LNCaP clone FGC (cell line): ENCODE measurements at regions not wholly inside any gene's neighbourhood (a gene's known extent, or its start where the extent isn't known, plus 50 kb on each side); places are given as distances from the start of the nearest gene placed in this dataset.

ENCODE experiments used
- DNase-seq: peaks from one replicate; pipeline ENCODE4 v3.0.0-alpha.2; 2011; ENCODE audit warnings: low read depth
- H3K4me3 ChIP-seq: 2 replicates; pipeline ENCODE4 v1.5.1; 2011; ENCODE audit warnings: mild to moderate bottlenecking, low read depth, low read length, control low read depth
- CTCF ChIP-seq: IDR thresholded peaks from 2 replicates; pipeline ENCODE4 v1.5.1; 2012; ENCODE audit warnings: mild to moderate bottlenecking; ENCODE audit not compliant: control insufficient read depth, insufficient read depth; ENCODE audit errors: extremely low read depth

GRCh38 chr3:28916713-28917499 is 364.0 kb upstream of the RBMS3 start:
- H3K4me3 ChIP-seq: no peak overlapping the region
- DNase-seq: no peak
- TF ChIP-seq CTCF: peak; percentile 30

- no peak for TF ChIP-seq CTCF
- no peak overlapping the region for H3K4me3 ChIP-seq
- no peak for DNase-seq
Observed at GRCh38 chr3:28917895-28918475, 362.9 kb upstream of the RBMS3 start.

GRCh38 chr3:28922376-28922775 is 358.5 kb upstream of the RBMS3 start:
- no peak overlapping the region for H3K4me3 ChIP-seq
- TF ChIP-seq CTCF: no peak
- no peak for DNase-seq

- DNase-seq: no peak
- TF ChIP-seq CTCF: no peak
- no peak overlapping the region for H3K4me3 ChIP-seq
Observed at GRCh38 chr3:28923994-28924393, 356.9 kb upstream of the RBMS3 start.

GRCh38 chr3:28924744-28925360 is 356.0 kb upstream of the RBMS3 start:
- H3K4me3 ChIP-seq: no peak overlapping the region
- no peak for DNase-seq

GRCh38 chr3:28933337-28933736 is 347.5 kb upstream of the RBMS3 start:
- no peak for TF ChIP-seq CTCF
- DNase-seq: no peak
- no peak overlapping the region for H3K4me3 ChIP-seq

More at GRCh38 chr3:28924744-28925360, 356.0 kb upstream of the RBMS3 start:
- no peak for TF ChIP-seq CTCF
